Stimulated activated CD4-positive, alpha-beta T cell treated with anti-CD3 and anti-CD28 coated beads, Interleukin-15, amount 100 ng/mL, for 48 hours (primary cell): ENCODE measurements at regions not wholly inside any gene's neighbourhood (a gene's known extent, or its start where the extent isn't known, plus 50 kb on each side); places are given as distances from the start of the nearest gene placed in this dataset.

Experiments
- DNase-seq, 2 donors: peaks; one replicate each; pipeline ENCODE4 v3.0.0-alpha.2; 2020; ENCODE audit warnings: low read depth in 2 of 2

DNA sequence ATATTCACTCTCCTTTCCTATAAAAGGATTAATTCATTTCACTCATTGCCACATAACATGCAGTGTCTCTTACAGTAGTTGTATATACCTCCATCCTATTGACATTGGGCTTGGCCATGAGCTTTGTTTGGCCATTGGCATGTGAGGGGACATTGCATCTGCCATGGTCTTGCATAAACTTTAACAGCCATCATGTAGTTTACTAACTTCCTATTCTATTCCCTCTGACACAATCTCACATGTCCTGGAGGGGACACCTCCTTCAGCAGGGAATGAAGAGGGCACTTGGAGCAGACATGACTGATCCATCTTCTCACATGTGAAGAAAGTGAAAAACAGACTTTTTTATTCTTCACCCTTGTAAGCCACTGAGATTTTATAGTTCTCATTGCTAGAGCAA, 115.5 kb upstream of the MARCKS start:
- DNase-seq: no peak

DNA sequence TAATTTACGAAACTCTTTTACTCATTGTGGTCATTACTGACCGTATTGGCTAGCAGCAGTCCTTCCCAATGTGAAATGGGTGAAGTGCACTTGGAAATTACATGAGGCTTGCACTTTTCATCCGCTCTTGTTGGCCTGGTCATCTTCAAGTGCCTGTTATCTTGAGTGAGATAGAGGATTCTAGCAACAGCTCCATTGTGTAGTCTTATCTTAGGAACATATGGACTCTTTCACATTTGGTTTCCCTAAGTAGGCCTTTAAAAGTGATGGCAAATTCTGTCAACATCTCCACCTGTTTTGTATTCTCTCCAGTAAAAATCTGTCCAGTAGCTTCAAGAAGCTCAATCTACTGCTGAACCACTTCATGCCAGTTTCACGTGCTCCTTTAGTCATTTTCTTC, 114.8 kb upstream of the MARCKS start:
- DNase-seq: no peak

DNA sequence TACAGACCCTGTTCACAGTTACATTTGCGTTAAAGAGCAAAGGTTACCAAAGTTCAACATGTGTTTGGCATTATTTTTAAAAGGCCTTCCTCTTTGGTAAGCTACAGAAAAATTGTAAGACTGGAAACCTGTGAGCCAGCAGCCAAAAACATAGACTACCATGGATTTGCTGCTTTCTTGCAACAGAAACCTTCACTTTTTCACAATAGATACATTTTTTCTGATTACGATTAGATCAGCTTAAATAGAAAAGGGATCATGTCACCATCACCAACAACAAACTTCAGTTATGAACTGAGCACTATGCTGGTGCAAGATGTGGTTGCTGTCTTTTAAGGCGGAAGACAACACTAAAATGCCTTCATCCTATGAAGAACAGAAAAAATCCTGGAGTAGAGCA, 112.3 kb upstream of the MARCKS start:
- no peak for DNase-seq

DNA sequence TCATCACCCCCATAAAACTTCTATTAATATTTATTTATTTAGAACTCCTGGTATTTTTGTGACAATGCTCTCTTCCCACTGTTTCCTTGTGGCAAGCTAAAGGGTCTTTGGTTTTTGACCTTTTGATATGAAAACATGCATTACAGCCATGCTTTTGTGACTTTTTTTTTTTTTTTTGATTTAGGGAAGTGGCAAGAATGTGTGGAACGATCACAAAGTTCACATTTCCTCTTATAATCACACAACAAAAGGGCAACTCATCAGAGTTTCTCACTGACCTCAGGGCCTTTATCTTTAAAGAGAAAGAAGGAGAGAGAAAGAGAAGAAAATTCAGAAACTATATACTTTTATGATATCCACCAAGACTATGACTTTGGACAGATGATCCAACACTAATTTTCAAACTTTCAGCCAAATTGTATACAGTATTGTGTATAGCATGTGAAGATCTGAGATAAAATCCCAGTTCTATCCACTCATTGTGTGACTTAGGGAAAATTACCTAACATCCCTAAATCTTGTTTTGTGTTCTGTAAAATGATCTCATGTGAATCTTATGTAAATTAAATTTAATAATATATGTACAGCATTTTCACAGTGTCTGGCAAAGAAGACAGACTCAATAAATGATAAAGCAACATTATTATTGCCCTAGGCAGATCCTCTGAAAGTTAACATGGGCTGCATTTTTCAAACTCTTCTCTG, 106.8 kb upstream of the MARCKS start:
- no peak for DNase-seq

DNA sequence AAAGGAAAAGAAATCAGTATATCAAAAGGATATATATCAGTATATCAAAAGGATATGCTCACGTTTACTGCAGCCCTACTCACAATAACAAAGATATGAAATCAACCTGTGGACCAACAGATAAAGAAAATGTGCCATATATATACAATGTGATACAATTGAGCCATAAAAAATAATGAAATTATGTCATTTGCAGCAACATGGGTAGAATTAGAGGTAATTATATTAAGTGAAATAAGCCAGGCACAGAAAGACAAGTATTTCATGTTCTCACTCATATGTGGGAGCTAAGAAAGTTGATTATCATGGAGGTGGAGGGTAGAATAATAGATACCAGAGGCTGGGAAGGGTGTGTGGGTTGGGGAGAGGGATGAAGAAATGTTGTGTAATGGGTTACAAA, 102.9 kb upstream of the MARCKS start:
- no peak for DNase-seq

DNA sequence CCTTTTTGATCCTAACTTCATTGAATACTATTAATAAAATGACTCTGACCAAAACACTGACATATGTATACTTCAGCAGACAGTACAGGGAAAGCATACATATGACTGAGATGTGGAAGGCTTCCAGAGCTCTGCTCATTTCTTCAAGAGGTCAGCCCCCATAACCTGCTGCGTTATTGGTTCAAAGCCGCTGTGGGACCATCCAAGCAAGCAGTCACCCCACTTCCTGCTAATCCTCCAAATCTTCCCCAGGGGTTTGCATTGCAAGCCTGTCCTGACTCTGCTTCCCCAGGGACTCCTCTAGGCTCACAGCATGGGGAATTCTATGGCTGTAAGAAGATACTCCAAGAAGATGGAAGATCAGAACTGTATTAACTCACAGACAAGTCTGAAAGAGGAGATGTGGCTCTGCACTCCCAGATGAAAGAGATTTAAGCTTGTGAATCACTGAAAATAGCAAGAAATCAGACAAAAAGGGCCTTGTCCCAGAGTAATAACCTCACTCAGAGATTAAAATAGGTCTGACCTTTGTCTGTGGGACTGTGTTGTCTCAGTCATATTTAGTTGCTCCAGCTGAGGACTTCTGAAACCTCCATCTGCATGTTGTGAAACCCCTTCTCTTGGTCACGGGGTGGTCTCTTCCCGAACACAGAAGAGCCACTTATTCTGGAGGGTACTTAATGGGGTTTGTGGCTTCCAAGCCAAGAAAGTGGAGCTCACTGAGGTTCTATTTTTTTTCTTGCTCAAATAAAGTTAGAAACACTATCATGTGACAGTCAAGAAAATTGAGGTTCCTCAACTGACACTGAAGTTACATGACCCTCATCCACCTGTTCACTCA, 101.5 kb upstream of the MARCKS start:
- DNase-seq: no peak

DNA sequence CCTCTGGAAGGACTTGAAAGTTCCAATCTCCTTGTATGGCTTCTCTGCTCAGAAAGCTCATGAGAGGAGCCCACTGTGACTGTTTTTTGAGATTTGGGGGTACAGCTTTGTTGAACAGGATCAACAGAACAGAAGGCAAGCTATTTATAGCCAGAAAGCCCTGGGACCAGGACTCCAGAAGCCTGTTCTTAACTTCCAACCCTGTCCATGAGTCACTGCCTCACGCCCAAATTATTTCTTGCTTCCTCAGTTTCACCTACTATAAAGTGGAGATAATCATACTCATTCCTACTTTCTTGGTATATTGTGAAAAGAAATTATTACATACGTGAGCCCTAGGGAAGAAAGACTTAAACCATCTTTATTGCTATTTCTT, 100.9 kb upstream of the MARCKS start:
- no peak for DNase-seq

DNA sequence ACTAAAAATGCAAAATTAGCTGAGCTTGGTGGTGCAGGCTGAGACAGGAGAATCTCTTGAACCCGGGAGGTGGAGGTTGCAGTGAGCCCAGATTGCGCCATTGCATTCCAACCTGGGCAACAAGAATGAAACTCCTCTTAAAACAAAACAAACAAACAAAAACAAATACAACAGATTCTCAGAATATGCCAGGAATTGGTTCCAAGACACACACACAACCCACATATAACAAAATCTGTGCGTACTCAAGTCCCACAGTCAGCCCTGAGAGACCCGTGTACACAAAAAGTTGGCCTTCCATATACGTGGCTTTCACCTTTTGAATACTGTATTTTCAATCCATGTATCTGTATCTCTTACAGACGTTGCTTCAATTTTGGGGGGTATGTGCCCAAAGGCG, 98.9 kb upstream of the MARCKS start:
- no peak for DNase-seq

DNA sequence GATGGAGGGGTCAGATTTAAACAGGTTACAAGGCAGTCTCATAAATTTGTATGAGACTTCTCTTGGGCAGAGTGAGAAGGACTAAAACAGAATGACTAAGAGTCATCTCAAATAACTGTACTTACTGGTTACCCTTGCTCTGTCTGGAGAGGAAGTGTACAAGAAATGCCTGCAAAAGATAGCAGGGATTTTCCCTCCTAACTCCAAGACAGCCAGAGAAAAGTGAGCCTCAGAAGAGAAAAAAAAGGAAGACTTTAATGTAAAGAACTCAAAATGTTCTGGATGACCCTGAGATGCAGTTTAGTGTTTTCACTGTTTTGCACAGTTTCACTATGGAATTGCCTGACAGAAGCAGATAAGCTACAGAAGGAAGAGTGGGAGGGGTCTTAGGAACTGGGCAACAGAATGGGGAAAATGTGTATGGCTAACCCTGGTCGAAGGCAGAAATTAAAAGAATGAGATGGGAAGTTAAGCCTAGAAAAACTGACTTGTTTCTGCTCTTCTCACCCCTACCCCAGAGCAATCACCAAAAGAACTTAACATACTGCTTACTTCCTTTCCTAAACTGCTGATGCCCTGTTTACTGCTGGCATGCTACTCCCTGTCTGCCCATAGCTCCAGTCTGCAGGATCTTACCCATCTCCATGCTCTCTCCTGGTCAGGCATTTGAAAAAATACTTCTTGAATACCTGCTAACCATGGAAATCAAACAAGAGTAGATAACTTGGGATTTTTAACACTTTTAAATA, 98.1 kb upstream of the MARCKS start:
- DNase-seq: no peak

DNA sequence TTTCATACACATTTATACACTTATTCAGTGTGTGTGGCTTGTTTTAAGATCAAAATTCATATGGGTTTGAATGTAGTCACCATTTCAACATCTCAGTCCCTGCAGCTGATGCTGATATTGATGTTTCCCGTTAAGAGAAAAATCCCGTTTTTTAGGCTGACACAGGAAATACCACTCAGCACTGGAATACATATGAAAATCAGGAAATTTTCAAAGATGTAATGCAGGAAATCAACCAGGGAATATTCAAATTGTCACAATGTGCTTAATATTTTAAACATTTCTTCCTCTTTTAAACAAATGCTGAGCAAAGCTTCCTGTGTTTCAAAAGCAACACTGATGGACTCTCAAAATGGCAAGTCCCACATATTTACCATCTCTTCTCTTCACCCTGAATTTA, 94.5 kb upstream of the MARCKS start:
- no peak for DNase-seq

DNA sequence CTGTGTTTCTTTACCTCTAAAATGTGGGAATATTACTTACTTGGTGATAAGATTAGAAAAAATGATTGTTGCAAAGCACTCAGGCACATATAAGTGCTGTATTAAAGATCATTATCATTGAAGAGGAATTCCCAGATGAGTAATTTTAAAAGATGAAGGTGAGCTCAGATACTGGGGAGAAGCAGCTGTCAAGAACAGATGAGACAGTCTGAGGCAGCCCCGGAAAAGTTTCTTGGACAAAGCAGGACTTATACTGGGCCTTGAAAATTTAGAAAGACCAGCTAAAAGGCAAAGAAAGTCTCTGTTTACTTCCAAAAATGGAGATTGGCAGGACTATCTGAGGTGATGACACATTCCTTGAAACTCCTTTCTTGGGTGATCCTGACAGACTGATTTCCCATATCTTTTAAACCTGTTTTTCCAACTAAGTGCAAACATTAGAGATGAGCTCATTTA, 93.8 kb upstream of the MARCKS start:
- DNase-seq: no peak

DNA sequence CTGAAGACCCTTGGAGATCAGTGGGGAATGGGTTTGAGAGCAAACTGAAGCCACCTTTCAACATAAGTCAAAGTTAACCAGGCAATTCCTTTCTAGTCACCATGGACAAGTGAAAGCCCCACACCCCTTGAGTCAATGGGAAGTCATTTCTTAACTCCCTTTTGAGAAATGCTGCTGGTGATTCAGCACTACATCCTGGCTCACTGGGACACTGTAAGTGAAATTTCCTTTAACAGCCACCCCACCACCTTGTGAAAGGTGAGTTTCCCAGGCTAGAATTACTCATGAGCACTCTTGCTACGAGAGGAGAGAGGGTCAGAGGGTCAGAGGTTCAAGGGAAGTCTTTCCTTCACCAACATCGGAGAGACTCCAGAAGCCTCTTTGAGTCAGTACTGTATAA, 93.3 kb upstream of the MARCKS start:
- no peak for DNase-seq

DNA sequence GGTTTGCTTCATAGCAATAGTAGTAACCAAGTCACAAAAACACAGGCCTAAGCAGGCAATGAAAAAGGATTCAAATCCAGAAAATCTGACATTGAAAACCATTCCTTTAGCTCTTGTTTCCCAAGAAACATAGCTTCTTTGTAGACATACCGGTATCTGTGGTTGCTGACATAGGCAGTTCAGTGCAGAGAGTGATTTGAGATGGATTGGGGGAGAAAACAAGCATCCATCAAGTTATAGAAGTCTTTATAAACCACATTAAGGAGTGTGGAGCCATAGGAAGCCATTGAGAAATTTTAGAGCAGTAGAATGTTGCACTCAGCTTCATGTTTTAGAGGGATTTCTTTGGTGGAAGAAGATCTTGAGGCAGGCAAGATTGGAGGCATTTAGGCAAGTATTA, 91.2 kb upstream of the MARCKS start:
- no peak for DNase-seq

DNA sequence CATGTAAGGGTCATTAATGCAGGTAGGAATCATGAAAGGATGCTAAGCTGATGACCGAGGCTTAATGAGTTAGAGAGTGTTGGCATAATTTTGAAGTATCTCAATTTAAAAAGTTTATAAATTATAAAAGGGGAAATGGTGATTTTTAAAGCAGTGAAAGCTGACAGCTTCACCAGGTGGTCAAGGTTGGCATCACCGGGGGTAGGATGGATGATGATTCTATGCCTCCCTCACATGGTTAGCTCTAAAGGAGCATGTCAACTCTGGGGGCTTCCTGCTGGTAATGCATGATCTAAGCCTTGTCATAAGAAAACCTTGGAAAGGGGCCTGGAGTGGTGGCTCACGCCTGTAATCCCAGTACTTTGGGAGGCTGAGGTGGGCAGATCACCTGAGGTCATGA, 89.2 kb upstream of the MARCKS start:
- DNase-seq: no peak

DNA sequence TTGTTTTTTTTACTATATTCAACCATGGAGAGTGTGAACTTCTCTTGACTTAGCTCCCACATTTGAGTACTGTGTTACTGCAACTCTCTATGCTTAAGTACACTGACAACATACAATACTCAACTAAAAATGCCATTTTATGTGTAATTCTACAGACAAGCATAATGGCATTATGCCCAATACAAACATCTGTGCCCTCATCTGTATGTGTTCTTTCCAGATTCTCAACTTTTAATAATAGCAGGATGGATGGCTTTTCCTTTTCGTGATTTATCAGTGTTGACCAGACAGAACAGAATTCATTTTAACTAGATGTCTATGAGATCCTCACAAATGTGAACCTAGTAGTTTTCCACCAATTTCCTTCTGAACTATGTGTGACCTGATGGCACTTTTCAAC, 84.2 kb upstream of the MARCKS start:
- no peak for DNase-seq

DNA sequence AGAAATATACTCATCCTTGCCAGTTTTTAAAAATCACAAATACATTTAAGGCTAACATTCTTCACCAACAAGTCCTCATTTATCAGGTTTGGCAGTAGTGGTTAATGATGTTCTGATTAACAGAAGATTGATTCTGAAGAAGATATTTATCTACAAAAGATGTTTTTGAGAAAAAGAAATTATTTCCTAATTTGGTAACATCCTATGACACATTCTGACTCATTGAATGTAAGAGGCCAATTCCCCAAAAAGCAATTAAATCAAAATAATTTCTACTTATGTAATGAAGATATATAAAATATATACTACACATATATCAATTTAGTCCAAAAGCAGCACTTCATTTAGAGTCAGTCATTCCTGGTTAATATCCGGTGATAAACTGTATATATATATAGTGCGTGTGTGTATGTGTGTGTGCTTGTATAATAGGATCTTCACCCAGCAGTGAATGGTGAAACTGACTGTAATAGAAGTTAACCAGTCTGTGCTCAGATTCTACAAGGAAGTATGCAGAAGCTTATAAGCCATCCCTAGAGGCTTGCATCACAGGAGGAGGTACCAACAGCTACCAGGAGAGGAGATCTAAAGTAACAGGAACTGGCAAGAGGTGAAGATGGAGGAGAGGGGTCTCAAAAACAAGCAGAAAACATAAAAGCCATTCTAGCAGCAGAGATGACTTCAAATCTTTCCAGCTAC, 82.9 kb upstream of the MARCKS start:
- no peak for DNase-seq

DNA sequence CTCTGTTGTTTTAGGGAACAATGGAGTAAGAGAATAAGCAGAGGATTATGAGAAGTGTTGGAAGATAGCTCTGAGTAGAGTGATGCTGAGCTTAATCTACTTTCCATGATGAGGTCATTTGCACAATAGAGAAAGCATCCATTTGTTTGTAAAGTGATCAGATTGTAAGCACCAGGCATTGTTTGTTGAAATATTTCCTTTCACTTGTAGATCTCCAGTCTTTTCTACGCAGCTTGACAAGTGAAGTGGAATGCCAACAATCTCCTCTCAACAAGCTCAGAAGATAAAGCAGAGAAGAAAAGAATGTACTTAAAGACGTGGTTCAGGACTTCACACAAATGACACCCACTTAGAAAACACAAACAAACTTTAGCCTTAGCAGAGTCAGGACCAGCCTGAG, 80.1 kb upstream of the MARCKS start:
- no peak for DNase-seq

DNA sequence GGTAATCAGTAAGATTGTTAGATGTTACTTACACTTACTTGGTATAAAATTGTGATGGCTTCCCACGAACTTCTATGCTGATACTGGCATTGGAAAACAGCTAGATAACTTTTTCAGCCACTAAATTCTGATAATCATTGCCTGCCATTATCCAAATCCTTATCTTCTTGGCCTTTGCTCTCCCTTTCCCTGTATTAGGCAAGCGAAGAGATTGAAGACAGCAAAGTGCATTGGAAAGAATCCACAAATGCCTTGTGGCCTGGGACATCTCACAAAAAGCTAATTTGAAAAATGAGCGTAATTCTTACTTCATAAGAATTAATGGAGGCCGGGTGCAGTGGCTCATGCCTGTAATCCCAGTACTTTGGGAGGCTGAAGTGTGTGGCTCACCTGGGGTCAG, 79.5 kb upstream of the MARCKS start:
- DNase-seq: no peak

DNA sequence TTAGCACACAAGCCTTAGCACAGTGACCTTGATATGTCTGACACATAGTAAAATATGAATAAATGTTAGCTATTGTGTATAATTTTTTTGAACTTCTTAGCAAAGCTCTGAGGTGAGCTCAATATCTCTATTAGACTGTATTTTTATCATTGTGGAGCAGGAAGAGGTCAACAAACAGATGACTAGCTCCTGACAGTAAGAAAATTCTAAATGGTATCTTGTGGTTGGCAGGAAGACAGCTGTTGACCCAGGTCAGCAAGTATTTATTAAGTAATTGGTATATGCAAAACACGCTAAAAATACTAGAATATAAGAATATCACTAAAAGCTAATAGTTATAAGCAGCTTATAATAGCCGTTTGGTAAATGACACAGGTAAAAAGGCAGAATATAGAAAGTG, 77.5 kb upstream of the MARCKS start:
- no peak for DNase-seq

DNA sequence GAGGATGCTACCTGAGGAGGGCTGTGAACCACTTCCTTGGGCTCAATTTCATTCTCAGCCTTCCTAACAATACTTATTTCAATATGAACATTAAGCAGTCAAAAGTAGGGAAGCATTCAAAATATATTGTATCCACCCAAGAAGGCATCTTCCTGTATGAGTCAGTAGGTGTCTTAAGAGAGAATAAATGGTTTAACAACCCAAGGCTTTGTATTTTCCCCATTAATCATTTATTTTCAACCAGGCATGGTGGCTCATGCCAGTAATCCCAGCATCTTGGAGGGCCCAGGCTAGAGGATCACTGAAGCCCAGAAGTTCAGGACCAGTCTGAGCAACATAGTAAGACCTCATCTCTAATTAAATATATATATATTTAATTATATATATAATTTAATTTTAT, 74.5 kb upstream of the MARCKS start:
- no peak for DNase-seq

DNA sequence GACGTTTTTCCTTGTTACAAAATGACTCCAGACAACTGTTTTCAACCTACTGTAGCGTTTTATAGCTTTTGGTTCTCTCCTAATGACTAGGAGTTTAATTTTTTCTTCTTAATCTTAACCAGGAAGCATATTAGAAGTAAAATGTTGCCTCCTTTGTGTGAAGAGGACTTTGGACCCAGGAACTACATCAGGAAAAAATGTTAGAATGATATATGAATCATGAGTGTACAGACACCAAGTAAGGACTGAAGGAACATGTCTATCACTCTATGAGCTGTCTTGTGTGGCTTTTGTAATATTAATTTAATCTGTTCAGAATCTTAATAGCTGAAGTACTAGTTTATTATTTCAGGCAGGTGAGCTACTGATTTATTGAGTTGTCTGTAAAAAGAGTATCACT, 71.0 kb upstream of the MARCKS start:
- no peak for DNase-seq

DNA sequence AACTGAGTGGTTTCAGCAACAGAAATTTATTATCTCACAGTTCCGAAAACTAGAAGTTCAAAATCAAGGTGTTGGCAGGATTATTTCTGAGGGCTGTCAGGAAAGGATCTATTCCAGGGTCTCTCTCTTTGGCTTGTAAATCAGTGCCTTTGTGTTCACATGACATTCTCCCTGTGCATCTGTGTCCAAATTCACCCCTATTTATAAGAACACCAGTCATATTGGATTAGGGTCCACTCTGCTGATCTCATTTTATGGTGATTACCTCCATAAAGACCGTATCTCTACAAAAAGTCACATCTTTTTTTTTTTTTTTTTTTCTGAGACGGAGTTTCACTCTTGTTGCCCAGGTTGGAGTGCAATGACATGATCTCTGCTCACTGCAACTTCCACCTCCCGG, 68.6 kb upstream of the MARCKS start:
- DNase-seq: no peak
